ENCODE measurements at regions not wholly inside any gene's neighbourhood (a gene's known extent, or its start where the extent isn't known, plus 50 kb on each side); places are given as distances from the start of the nearest gene placed in this dataset.
A peak's percentile ranks its signal among the peaks of the same experiment; 100 is the strongest.
"Not testable (repeated sequence)": the region's sequence is repeated elsewhere in the genome, so short reads cannot be mapped to it uniquely, and the experiment has no call there.

GRCh38 chr7:52382731-52383130 lies 652.7 kb upstream of the POM121L12 start:
- FAIRE-seq (no peak), DNase-seq (ENCODE audit: low spot score) (no peak)

GRCh38 chr7:52369922-52370321 lies 665.5 kb upstream of the POM121L12 start:
- DNase-seq (ENCODE audit: low spot score) (no peak), FAIRE-seq (no peak)

- no peak for DNase-seq (ENCODE audit: low spot score)
- FAIRE-seq: no peak
Measured at GRCh38 chr7:52365349-52365748, 670.1 kb upstream of the POM121L12 start.

GRCh38 chr7:52362521-52362920 lies 672.9 kb upstream of the POM121L12 start:
- FAIRE-seq: no peak
- DNase-seq (ENCODE audit: low spot score): no peak

GRCh38 chr7:52360541-52360940 lies 674.9 kb upstream of the POM121L12 start:
- DNase-seq (ENCODE audit: low spot score) (no peak), FAIRE-seq (no peak)

GRCh38 chr7:52355053-52355452 lies 680.4 kb upstream of the POM121L12 start:
- DNase-seq (ENCODE audit: low spot score) (peak; percentile 57), FAIRE-seq (no peak)

- FAIRE-seq (no peak), DNase-seq (ENCODE audit: low spot score) (no peak)
Measured at GRCh38 chr7:52352013-52352981, 683.1 kb upstream of the POM121L12 start.

- DNase-seq (ENCODE audit: low spot score) (no peak), FAIRE-seq (no peak)
Measured at GRCh38 chr7:52344015-52344414, 691.4 kb upstream of the POM121L12 start.

GRCh38 chr7:52340067-52340466 lies 695.4 kb upstream of the POM121L12 start:
- FAIRE-seq: no peak
- no peak for DNase-seq (ENCODE audit: low spot score)

GRCh38 chr7:52328328-52328727 lies 707.1 kb upstream of the POM121L12 start:
- not testable (repeated sequence) for DNase-seq (ENCODE audit: low spot score)
- FAIRE-seq: peak; percentile 46

GRCh38 chr7:52325237-52325636 lies 710.2 kb upstream of the POM121L12 start:
- FAIRE-seq (no peak), DNase-seq (ENCODE audit: low spot score) (no peak)

- no peak for DNase-seq (ENCODE audit: low spot score)
- no peak for FAIRE-seq
Measured at GRCh38 chr7:52323202-52323746, 712.2 kb upstream of the POM121L12 start.

GRCh38 chr7:52320610-52321009 lies 714.8 kb upstream of the POM121L12 start:
- FAIRE-seq (no peak), DNase-seq (ENCODE audit: low spot score) (no peak)

- FAIRE-seq (no peak), DNase-seq (ENCODE audit: low spot score) (no peak)
Measured at GRCh38 chr7:52317921-52318320, 717.5 kb upstream of the POM121L12 start.

GRCh38 chr7:52311886-52312285 lies 723.5 kb upstream of the POM121L12 start:
- DNase-seq (ENCODE audit: low spot score) (no peak), FAIRE-seq (no peak)

GRCh38 chr7:52309631-52310030 lies 725.8 kb upstream of the POM121L12 start:
- no peak for DNase-seq (ENCODE audit: low spot score)
- no peak for FAIRE-seq

- DNase-seq (ENCODE audit: low spot score) (no peak), FAIRE-seq (no peak)
Measured at GRCh38 chr7:52302765-52303520, 732.5 kb upstream of the POM121L12 start.

GRCh38 chr7:52297128-52297527 lies 738.3 kb upstream of the POM121L12 start:
- FAIRE-seq (no peak), DNase-seq (ENCODE audit: low spot score) (no peak)

GRCh38 chr7:52294942-52295341 lies 740.5 kb upstream of the POM121L12 start:
- FAIRE-seq (no peak), DNase-seq (ENCODE audit: low spot score) (no peak)

- DNase-seq (ENCODE audit: low spot score) (no peak), FAIRE-seq (no peak)
Measured at GRCh38 chr7:52289247-52289646, 746.2 kb upstream of the POM121L12 start.

- FAIRE-seq (no peak), DNase-seq (ENCODE audit: low spot score) (no peak)
Measured at GRCh38 chr7:52287698-52288097, 747.7 kb upstream of the POM121L12 start.

- DNase-seq (ENCODE audit: low spot score): no peak
- FAIRE-seq: no peak
Measured at GRCh38 chr7:52285689-52286088, 749.7 kb upstream of the POM121L12 start.

Measured in urothelium cell line (cell line).